OCI-LY1 (cell line): ENCODE measurements at regions not wholly inside any gene's neighbourhood (a gene's known extent, or its start where the extent isn't known, plus 50 kb on each side); places are given as distances from the start of the nearest gene placed in this dataset.

Experiments
- H2AFZ ChIP-seq: fragments of 200-600 bp; sonication (generic), shearing (Covaris generic); 2 replicates; pipeline ENCODE4 v1.6.0; 2014; ENCODE audit warnings: antibody characterized with exemption, mild to moderate bottlenecking, low read length
- H3F3A ChIP-seq: fragments of 200-600 bp; sonication (generic), shearing (Covaris generic); 2 replicates; pipeline ENCODE4 v1.6.0; 2014; ENCODE audit warnings: mild to moderate bottlenecking, antibody characterized with exemption, low read length, moderate library complexity; ENCODE audit not compliant: insufficient read depth
- H3K27ac ChIP-seq: fragments of 200-600 bp; sonication (generic); 2 replicates; pipeline ENCODE4 v1.5.1; 2014; ENCODE audit warnings: low read length, mixed run types, mild to moderate bottlenecking, low read depth; ENCODE audit not compliant: poor library complexity, severe bottlenecking
- H3K27me3 ChIP-seq: fragments of 200-600 bp; sonication (generic); 2 replicates; pipeline ENCODE4 v1.6.0; 2014; ENCODE audit warnings: antibody characterized with exemption, mild to moderate bottlenecking, low read length, moderate library complexity; ENCODE audit not compliant: insufficient read depth
- H3K36me3 ChIP-seq: fragments of 200-600 bp; sonication (generic); 2 replicates; pipeline ENCODE4 v1.6.1; 2014; ENCODE audit warnings: mild to moderate bottlenecking, antibody characterized with exemption, low read length, moderate library complexity, mixed read lengths; ENCODE audit not compliant: insufficient read depth
- H3K4me1 ChIP-seq: fragments of 200-600 bp; sonication (generic); 2 replicates; pipeline ENCODE4 v1.5.1; 2014; ENCODE audit warnings: mild to moderate bottlenecking, low read length, moderate library complexity; ENCODE audit not compliant: insufficient read depth, severe bottlenecking
- H3K4me2 ChIP-seq: fragments of 200-600 bp; sonication (generic), shearing (Covaris generic); 2 replicates; pipeline ENCODE4 v1.6.1; 2014; ENCODE audit warnings: low read length
- H3K4me3 ChIP-seq: fragments of 200-600 bp; sonication (generic); 2 replicates; pipeline ENCODE4 v1.5.1; 2014; ENCODE audit warnings: low read length, low read depth, mild to moderate bottlenecking, mixed read lengths; ENCODE audit not compliant: poor library complexity, severe bottlenecking
- H3K79me2 ChIP-seq: fragments of 200-600 bp; shearing (Covaris generic); 2 replicates; pipeline ENCODE4 v1.6.1; 2016; ENCODE audit warnings: mixed run types, low read length, mixed read lengths; ENCODE audit not compliant: insufficient read depth
- H3K9ac ChIP-seq: fragments of 200-600 bp; sonication (generic), shearing (Covaris generic); 2 replicates; pipeline ENCODE4 v1.6.1; 2014; ENCODE audit warnings: mild to moderate bottlenecking, low read length, mixed read lengths
- H3K9me2 ChIP-seq: fragments of 200-600 bp; sonication (generic), shearing (Covaris generic); 2 replicates; pipeline ENCODE4 v1.6.1; 2014; ENCODE audit warnings: low read depth, mild to moderate bottlenecking, low read length, mixed read lengths
- H3K9me3 ChIP-seq: fragments of 200-600 bp; shearing (Covaris generic); 2 replicates; pipeline ENCODE4 v1.6.1; 2014; ENCODE audit warnings: low read length, mixed read lengths
- H4K20me1 ChIP-seq: fragments of 200-600 bp; sonication (generic), shearing (Covaris generic); 2 replicates; pipeline ENCODE4 v1.6.0; 2016; ENCODE audit warnings: mild to moderate bottlenecking, low read length; ENCODE audit not compliant: insufficient read depth
- CTCF ChIP-seq: fragments of 200-600 bp; sonication (generic), shearing (Covaris generic); IDR thresholded peaks from 2 replicates; pipeline ENCODE4 v1.5.1; 2017; ENCODE audit warnings: mild to moderate bottlenecking, antibody characterized with exemption, low read length, moderate library complexity, mixed read lengths
- EZH2 ChIP-seq: fragments of 200-600 bp; sonication (generic), shearing (Covaris generic); IDR thresholded peaks from 2 replicates; pipeline ENCODE4 v1.8.0; 2017; ENCODE audit warnings: borderline replicate concordance, mixed run types, mild to moderate bottlenecking, antibody characterized with exemption, low read length, moderate library complexity, mixed read lengths

GRCh38 chr2:6401301-6401700 is 464.4 kb downstream of the CMPK2 start:
- Histone ChIP-seq H3F3A (no peaks in the 10 kb centered on the region; the same call in 1 of the 2 replicates), H3K4me1 (no peaks in the 10 kb centered on the region), H3K9me2 (no peaks in the 10 kb centered on the region), H3K9ac (no peak overlapping the region), H3K9me3 (peaks cover 10% of the 10 kb centered on the region), H3K4me2 (no peak overlapping the region), H2AFZ (peak overlapping the region; percentile 91; the same call in 1 of the 2 replicates), H3K27ac (no peak overlapping the region), H3K27me3 (no peaks in the 10 kb centered on the region), H3K36me3 (no peaks in the 10 kb centered on the region; the same call in 1 of the 2 replicates), H3K4me3 (no peak overlapping the region), H4K20me1 (no peaks in the 10 kb centered on the region), H3K79me2 (no peaks in the 10 kb centered on the region)
- TF ChIP-seq CTCF (no peak), EZH2 (no peak)

DNA sequence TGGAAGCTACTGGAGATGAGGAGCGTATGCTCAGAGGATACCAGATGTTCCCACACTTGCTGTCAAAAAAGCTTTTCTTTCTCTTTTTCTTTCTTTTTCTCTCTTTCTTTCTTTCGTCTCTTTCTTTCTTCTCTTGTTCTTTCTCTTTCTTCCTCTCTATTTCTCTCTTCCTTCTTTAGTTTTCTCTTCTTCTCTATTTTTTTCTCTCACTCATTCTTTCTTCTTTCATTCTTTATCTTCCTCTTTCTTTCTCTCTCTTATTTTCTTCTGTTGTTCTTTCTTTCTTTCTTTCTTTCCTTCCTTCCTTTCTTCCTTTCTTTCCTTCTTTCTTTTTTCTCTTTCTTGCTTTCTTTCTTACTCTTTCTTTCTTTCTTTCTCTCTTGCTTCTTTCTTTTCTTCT is 457.6 kb downstream of the CMPK2 start:
- H3K4me1 ChIP-seq, result peaks cover 17% of the 10 kb centered on the region
- no peak overlapping the region for H3K9ac ChIP-seq
- H3K27ac ChIP-seq, result no peak overlapping the region
- H3K9me3 ChIP-seq, result no peaks in the 10 kb centered on the region
- no peaks in the 10 kb centered on the region for H3K27me3 ChIP-seq
- no peaks in the 10 kb centered on the region for H3K36me3 ChIP-seq
- H4K20me1 ChIP-seq, result no peaks in the 10 kb centered on the region
- no peak overlapping the region for H3K4me2 ChIP-seq
- H2AFZ ChIP-seq, result no peak overlapping the region
- no peaks in the 10 kb centered on the region; the same call in 1 of the 2 replicates for H3F3A ChIP-seq
- TF ChIP-seq CTCF (no peak), EZH2 (no peak)
- H3K9me2 ChIP-seq, result no peaks in the 10 kb centered on the region
- no peaks in the 10 kb centered on the region for H3K79me2 ChIP-seq
- no peak overlapping the region for H3K4me3 ChIP-seq

- Histone ChIP-seq H3K9me3 (no peaks in the 10 kb centered on the region), H2AFZ (0 out of 2 replicates have a peak overlapping the region, but pooled peaks have one; percentile 69), H3K36me3 (no peaks in the 10 kb centered on the region), H3K4me2 (no peak overlapping the region), H3F3A (no peaks in the 10 kb centered on the region), H3K4me3 (no peak overlapping the region), H3K27ac (no peak overlapping the region), H3K79me2 (no peaks in the 10 kb centered on the region), H3K9ac (no peak overlapping the region), H3K27me3 (no peaks in the 10 kb centered on the region), H3K4me1 (peaks cover 17% of the 10 kb centered on the region), H4K20me1 (no peaks in the 10 kb centered on the region), H3K9me2 (no peaks in the 10 kb centered on the region)
- no peak for TF ChIP-seq CTCF
- TF ChIP-seq EZH2, result no peak
Observed at GRCh38 chr2:6410313-6410712, 455.4 kb downstream of the CMPK2 start.
